Fibroblast of skin of back (primary cell): ENCODE measurements at regions not wholly inside any gene's neighbourhood (a gene's known extent, or its start where the extent isn't known, plus 50 kb on each side); places are given as distances from the start of the nearest gene placed in this dataset.
"Not testable (repeated sequence)": the region's sequence is repeated elsewhere in the genome, so short reads cannot be mapped to it uniquely, and the experiment has no call there.

ENCODE experiments used
- DNase-seq: peaks from one replicate; pipeline ENCODE4 v3.0.0-alpha.2; 2013

DNA sequence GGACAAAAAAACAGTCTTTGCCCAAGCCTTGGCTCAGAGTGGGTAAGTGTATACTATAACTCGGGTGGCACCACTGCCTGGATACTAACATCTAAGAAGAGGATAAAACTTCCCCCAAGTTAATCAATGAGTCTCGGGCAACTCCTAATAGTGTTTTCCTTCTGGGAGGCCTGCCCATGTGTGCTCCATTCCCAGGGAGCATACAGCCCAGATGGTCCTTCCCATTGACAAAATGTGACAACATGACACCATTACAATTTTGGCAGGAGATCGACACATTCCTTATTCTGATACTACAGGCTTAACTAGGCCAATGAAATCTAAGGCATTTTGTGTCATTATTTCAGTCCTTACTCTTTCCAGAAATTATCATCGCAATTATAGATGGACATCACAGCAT is 52.7 kb upstream of the CRIM1 start:
- DNase-seq: no peak

GRCh38 chr2:36301843-36302242 is 53.7 kb upstream of the CRIM1 start:
- DNase-seq: no peak

- DNase-seq: no peak
These were observed 54.9 kb upstream of the CRIM1 start for GRCh38 chr2:36300697-36301096.

DNA sequence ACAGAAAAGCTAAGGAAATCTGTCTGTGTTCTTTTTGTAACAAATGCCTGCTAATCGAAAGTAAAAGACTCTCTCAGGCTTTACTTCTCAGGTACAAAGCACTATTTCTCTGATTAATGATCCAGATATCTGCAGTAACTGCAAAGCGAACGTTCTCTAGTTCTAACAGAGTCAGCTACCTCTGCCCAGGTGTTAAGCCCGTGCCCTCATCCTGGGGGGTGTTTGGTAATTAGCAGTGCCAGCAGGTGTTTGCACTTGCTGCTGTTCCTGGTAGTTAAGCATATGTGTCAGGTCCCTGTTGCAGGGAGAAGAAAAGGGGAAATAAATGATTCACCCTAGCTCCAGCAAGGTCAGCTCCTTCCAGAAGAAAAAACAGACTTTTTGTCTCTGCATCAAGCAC is 58.8 kb upstream of the CRIM1 start:
- no peak for DNase-seq

DNA sequence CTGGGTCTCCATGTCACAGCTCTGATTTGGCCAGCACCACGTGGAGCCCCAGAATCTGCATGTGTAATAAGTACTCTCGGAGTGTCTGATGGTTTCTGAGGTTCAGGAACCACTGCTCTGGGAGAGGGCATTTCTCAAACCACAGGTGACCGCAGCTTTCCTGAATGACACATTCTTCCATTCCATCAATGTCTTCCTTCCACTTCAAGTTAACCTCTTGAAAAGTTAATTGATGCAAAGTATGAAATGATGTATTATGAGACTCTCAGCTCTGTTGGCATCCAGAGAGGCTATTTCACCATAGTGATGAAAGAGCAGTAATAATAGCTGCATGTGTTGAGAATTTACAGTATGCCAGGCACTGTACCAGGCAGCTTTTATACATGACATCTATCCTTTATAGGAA is 61.3 kb upstream of the CRIM1 start:
- no peak for DNase-seq

DNA sequence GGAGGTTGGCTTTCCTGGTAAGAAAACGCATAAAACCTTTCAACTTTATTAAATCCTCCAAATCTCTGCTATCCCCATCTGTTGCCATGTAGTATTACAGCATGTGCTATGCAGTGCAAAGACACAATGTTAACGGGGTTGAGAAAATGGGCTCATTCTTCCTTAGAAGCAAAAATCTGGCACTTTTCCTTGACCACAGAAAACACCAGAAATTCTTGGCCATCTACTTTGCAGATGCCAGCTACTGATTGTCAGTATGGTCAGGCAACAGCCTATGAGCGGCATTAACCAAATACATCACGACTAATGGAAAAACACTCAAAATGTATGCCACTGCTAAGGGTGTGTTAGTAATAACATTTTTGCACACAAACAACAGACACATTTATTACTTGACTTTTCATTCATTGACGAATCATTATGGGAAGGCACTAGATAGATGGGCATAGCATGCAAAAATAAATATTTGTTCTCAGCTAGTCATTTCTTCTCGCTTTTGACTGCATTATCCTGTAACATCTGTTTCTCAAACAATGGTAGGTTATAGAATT is 65.2 kb upstream of the CRIM1 start:
- DNase-seq: peak; percentile 23

- DNase-seq: no peak
These were observed 65.8 kb upstream of the CRIM1 start for GRCh38 chr2:36289731-36290130.

GRCh38 chr2:36287363-36288275 is 68.0 kb upstream of the CRIM1 start:
- DNase-seq: peak; percentile 79

GRCh38 chr2:36279506-36279905 is 76.1 kb upstream of the CRIM1 start:
- not testable (repeated sequence) for DNase-seq

DNA sequence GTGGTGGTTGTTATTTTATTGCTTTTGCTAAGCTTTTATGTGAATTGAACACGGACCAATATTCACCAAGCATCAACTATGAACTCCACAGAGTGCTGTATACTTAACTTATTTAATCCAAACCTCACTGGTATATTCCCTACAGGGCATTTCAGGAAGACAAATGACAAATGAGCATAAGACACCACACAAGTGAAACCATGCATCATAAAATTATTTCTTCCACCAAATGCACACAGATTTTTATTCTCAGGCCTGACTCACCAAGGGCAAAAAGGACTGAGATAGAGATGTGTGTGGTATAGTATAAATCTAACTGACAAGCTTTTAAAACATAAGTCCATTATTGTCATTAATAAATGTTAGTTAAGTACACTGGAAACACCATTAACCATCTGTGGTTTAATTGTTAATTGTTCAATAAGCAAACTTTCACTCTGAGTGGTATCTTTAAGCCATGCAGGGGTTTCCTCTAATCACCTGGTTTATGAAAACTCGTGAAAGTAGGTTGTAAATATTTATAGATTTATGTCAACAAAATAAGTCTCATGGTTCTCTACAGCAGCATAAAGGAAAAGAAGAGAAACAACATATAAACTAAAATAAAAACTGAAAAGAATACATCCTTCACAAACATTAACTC is 77.6 kb upstream of the CRIM1 start:
- DNase-seq: peak; percentile 8

DNA sequence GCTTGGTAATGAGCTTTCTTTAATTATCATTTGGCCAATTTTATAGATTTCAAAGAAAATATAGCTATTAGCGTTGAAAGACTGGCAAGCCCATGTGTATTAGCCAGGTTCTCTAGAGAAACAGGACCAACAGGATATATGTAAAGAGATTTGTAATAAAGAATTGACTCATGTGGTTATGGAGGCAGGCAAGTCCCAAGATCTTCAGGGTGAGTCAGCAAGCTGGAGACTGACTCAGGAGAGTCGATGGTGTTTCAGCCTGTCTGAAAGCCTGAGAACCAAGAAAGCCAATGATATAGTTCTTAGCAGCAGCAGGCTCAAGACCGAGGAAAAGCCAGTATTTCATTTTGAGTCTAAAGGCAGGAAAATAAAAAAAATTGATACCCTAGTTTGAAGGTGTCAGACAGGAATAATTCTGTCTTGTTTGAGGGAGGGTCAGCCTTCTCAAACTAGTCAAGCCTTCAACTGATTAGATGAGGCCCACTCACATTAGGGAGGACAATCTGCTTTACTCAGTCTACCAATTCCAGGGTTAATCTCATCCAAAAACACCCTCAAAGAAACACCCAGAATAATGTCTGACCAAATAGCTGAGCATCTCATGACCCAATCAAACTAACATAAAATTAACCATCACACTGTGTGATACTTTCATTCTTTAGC is 78.3 kb upstream of the CRIM1 start:
- DNase-seq: peak; percentile 89

GRCh38 chr2:36271266-36271665 is 84.3 kb upstream of the CRIM1 start:
- no peak for DNase-seq

- no peak for DNase-seq
These were observed 84.8 kb upstream of the CRIM1 start for GRCh38 chr2:36270758-36271157.

- no peak for DNase-seq
These were observed 88.4 kb upstream of the CRIM1 start for GRCh38 chr2:36267194-36267593.

DNA sequence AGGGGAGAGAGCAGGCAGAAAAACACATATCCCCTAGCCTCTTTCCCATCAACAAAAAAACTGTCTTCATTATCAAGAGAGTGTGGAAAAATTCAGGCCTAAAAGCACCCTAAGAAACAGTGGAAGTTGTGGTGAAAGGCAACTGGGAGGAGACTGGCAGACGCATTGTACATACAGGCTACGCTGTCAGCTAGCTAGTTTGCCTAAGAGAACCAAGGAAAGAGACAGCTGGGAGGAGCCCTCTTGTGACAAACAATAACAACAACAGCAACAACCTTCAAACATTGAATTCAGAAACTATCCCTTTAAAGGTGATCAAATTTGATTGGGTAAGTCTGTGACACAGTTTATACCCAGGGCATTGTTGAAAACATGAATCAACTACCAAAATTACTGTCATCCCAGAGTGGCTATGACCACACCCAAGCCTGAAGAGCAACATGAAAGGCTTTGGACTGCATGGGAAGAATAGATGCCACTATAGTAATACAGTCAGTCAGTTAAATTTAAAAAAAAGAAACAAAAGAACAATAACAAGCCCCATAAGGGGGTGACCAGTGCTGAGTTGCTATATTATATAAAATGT is 88.9 kb upstream of the CRIM1 start:
- no peak for DNase-seq

DNA sequence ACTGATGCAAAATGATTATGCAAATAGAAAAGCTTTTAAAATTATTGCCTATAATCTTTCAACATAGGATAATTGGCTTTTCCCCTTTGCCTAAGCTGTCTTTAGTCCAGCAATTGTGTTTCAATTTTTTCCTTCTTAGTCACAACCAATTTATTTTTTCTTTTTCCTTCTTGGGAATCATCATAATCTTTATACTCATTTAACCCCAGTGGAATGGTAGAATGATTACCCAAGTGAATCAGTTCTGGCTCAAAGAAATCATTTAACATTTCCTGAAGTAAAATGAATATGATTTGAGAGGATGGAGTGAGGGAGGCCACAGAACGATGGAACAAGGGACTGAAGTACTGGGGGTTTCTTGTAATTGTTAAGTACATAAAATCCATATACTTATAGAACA is 93.0 kb upstream of the CRIM1 start:
- no peak for DNase-seq

DNA sequence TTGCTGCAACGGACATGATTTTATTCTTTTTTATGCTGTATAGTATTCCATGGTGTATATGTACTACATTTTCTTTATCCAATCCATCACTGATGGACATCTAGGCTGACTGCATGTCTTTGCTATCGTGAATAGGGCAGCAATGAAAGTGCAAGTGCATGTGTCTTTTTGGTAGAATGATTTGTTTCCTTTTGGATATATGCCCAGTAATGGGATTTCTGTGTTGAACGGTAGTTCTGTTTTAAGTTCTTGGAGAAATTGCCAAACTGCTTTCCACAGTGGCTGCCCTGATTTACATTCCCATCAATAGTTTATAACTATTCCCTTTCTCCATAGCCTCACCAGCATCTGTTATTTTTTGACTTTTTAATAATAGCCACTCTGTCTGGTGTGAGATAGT is 99.7 kb upstream of the CRIM1 start:
- DNase-seq: no peak

- no peak for DNase-seq
These were observed 102.5 kb upstream of the CRIM1 start for GRCh38 chr2:36253086-36253485.

GRCh38 chr2:36246320-36246990 is 109.1 kb upstream of the CRIM1 start:
- no peak for DNase-seq

DNA sequence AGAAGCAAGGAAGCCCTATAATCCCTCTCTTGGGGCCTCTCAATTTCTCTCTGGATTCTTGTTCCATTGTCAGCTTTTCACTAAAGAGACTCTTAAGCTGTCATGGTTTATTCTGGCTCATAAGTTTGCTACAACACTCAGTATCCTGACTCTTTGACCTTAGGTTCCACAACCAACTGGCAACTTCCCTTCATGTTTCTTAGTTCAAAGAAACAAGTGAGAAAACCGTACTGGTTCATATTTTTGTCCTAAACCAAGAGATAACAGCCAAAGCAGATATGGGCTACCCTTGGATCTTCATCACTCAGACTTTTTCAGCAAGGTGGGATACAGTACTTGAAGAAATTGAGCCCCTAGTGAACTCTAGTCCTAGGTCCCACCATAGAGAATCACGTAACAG is 109.9 kb upstream of the CRIM1 start:
- no peak for DNase-seq

GRCh38 chr2:36238106-36238505 is 117.5 kb upstream of the CRIM1 start:
- peak; percentile 38 for DNase-seq

DNA sequence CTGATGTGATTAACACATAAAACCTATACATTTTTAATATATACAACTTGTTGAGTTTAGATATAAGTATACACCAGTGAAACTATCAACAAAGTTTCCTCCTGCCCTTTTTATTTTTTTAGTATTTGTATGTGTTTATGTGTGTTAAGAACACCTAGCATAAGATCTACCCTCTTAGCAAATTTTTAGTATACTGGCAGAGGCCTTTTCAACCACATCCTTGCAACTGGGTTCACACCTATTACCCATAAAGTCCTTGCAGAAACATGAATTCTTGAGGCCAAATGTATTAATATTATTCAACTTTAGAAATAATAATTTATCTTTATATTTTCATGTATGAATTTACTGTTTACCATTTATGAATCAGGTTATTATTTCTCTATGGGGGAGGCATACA is 119.7 kb upstream of the CRIM1 start:
- no peak for DNase-seq
